IPS DF 4.7 (cell line): ENCODE measurements at regions not wholly inside any gene's neighbourhood (a gene's known extent, or its start where the extent isn't known, plus 50 kb on each side); places are given as distances from the start of the nearest gene placed in this dataset.
A peak's percentile ranks its signal among the peaks of the same experiment; 100 is the strongest.
"Not testable (repeated sequence)": the region's sequence is repeated elsewhere in the genome, so short reads cannot be mapped to it uniquely, and the experiment has no call there.

Experiments used
- DNase-seq: peaks from one replicate; pipeline ENCODE4 v3.0.0-alpha.2; 2013; ENCODE audit warnings: low spot score; ENCODE audit errors: extremely low read depth

- no peak for DNase-seq
Observed at GRCh38 chr10:121131426-121132265, 280.5 kb downstream of the WDR11 start.

- no peak for DNase-seq
Observed at GRCh38 chr10:121132273-121132672, 281.1 kb downstream of the WDR11 start.

- no peak for DNase-seq
Observed at GRCh38 chr10:121133901-121134300, 282.7 kb downstream of the WDR11 start.

- DNase-seq, result no peak
Observed at GRCh38 chr10:121134711-121135110, 283.5 kb downstream of the WDR11 start.

- no peak for DNase-seq
Observed at GRCh38 chr10:121135512-121135911, 284.4 kb downstream of the WDR11 start.

GRCh38 chr10:121137533-121137932 lies 286.4 kb downstream of the WDR11 start:
- DNase-seq, result no peak

- no peak for DNase-seq
Observed at GRCh38 chr10:121138112-121138860, 287.1 kb downstream of the WDR11 start.

- DNase-seq, result no peak
Observed at GRCh38 chr10:121138918-121139317, 287.8 kb downstream of the WDR11 start.

- DNase-seq, result not testable (repeated sequence)
Observed at GRCh38 chr10:121145802-121146395, 294.7 kb downstream of the WDR11 start.

- no peak for DNase-seq
Observed at GRCh38 chr10:121148921-121149320, 297.8 kb downstream of the WDR11 start.

- peak; percentile 41 for DNase-seq
Observed at GRCh38 chr10:121152033-121152432, 300.9 kb downstream of the WDR11 start.

- DNase-seq, result no peak
Observed at GRCh38 chr10:121152935-121153334, 301.8 kb downstream of the WDR11 start.

GRCh38 chr10:121154310-121154709 lies 303.1 kb downstream of the WDR11 start:
- no peak for DNase-seq

GRCh38 chr10:121154846-121155245 lies 303.7 kb downstream of the WDR11 start:
- DNase-seq, result no peak

GRCh38 chr10:121155742-121156474 lies 304.7 kb downstream of the WDR11 start:
- no peak for DNase-seq

- DNase-seq, result no peak
Observed at GRCh38 chr10:121157998-121158397, 306.8 kb downstream of the WDR11 start.

- no peak for DNase-seq
Observed at GRCh38 chr10:121158988-121159579, 307.9 kb downstream of the WDR11 start.

GRCh38 chr10:121159670-121160069 lies 308.5 kb downstream of the WDR11 start:
- no peak for DNase-seq

GRCh38 chr10:121165276-121165675 lies 314.1 kb downstream of the WDR11 start:
- no peak for DNase-seq

- no peak for DNase-seq
Observed at GRCh38 chr10:121167534-121168243, 316.5 kb downstream of the WDR11 start.
